ELF-1 (cell line): ENCODE measurements at regions not wholly inside any gene's neighbourhood (a gene's known extent, or its start where the extent isn't known, plus 50 kb on each side); places are given as distances from the start of the nearest gene placed in this dataset.
"Not testable (repeated sequence)": the region's sequence is repeated elsewhere in the genome, so short reads cannot be mapped to it uniquely, and the experiment has no call there.

ENCODE experiments used
- DNase-seq: peaks from one replicate; pipeline ENCODE4 v3.0.0-alpha.2; 2016; ENCODE audit warnings: low read depth, low spot score

DNA sequence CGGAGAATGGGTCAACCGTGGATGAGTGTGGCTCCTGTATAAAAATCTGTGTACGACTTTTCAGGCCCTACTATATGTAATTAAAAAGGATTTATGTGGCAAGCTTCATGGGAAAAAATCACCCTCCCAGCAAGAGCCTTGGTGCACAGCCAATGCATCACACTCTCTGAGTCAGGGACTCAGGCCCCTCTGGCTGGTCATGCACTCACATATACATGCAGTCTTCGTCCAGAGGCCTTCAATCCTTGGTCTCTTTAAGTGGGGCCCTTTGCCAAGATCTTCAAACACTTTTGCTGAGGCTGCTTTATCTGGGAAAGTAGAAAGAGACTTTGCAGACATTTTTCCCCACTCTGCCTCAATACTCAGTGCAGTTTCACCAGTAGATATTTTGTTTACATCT lies 311.4 kb upstream of the FSTL5 start:
- no peak for DNase-seq

DNA sequence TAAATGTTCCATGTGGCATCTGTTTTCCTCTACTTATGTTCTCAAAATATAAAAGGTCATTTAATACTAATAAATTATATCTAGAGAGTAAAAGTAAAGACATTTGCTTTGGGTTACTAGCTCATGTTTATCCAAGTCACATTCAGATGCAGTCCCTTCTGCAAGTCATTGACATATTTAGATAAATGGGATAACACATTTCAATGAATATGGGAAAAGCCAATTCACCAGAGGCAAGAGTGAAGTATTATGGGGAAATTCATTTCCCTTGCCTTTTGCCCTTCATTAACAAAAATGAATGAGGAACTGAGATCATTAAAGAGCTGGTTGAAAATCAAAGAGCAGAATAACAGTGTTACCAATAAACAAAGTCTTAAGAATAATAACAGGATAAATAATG lies 306.2 kb upstream of the FSTL5 start:
- DNase-seq, result no peak

DNA sequence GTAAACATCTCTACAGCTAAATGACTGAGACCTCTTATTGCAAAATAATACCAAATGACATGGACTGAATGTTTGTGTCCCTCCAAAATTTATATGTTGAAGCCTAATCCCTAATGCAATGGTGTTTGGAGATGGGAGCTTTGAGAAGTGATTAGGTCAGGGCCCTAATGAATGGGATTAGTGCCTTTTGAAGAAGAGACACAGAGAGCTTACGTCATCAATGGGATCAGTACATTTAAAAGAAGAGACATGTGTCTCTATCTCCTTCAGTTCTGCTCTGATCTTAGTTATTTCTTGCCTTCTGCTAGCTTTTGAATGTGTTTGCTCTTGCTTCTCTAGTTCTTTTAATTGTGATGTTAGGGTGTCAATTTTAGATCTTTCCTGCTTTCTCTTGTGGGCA lies 301.6 kb upstream of the FSTL5 start:
- not testable (repeated sequence) for DNase-seq

DNA sequence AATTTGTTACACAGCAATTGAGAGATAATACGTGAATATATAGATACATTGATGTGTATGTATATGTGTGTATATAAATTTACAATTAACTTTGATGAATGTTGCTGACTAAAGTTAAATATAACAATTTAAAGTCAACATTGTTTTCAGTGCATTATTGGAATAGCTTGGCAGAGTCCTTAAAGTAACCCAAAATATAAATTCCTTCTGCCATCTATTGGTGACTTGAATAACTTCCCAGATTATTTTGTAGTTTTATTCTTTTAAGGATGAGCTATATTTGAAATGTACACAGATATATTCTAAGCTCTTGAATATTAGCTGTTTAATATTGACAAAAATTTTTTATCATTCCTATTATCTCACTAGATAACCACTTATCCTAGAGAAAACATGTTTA lies 298.2 kb upstream of the FSTL5 start:
- no peak for DNase-seq

DNA sequence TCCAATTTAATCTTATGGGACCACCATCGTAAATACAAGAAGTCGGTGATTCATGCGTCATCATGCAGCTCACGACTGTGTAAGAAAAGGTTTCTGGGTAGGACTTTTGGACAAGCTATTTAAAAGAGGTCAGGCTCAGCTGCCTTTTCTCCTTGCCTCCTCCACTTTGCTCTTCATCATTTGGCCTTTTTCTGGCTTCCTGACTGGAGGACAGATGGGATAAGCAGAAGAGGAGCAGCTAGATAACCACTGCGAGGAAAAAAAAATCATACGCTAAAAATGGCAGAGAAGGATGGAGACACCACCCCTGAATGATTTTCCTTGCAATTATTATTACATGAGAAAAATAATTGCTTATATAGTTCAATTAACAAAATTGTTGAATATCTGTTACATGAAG lies 294.3 kb upstream of the FSTL5 start:
- DNase-seq, result no peak

DNA sequence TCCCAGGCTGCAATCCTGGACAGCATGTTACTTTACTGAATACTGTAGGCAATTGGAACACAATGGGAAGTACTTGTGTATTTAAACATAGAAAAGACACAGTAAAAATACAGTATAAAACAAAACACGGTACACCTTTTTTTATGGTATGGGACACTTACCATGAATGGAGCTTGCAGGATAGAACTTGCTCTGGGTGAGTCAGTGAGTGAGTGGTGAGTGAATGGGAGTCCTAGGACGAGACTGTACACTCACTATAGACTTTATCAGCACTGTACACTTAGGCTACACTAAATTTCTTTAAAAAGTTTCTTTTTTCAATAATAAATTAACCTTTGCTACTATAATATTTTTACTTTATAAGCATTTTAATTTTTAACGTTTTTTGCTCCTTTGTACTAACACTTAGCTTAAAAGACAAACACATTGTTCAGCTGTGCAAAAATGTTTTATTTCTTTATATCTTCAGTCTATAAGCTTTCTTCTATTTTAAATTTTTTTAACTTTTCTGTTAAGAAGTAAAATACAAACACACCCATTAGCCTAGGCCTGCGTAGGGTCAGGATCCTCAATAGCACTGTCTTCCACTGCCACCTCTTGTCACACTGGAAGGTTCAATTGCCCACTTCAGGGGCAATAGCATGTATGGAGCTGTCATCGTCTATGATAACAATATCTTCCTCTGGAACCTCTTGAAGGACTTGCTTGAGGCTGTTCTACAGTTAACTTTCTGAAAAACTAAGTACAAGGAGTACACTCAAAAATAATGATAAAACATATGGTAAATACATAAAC lies 293.5 kb upstream of the FSTL5 start:
- DNase-seq, result no peak

DNA sequence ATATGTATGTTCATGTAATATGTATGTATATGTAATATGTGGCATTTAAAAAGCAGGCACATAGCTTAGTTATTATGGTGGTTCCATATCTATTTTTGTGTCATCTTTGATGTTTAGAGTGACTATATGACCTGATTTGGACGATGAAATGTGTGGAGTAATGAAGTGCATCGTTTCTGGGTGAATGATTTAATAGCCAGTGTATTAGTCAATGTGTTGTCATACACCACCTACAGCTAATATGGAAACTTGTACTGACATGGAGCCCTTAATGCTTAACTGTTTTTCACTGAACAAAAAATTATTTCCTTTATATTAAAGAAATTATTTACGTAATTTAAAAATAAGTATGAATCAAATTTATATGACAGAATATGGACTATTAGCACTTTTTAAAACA lies 292.3 kb upstream of the FSTL5 start:
- no peak for DNase-seq

DNA sequence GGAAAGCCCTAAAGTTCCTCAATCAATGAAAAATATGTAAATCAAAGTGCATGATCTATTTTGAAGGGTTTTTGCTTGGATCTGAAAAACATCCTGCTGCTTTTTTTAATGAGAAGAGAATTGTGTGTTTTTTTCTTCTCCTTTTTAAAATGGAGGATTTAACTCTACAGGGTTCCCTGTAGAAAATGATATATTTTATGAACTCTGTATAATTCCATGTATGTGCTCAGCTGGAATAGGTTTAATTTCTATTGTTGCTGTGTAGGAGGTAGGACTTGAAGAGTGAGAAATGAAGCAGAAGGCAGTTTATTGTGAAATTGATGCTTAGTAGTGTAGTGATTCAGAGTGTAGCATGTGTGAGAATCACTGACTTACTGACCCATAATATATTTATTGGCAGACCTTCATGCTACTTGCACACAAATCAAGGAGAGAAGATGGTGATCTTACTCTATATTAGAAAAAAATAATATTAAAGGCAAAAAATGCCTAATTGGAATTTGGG lies 286.8 kb upstream of the FSTL5 start:
- no peak for DNase-seq

DNA sequence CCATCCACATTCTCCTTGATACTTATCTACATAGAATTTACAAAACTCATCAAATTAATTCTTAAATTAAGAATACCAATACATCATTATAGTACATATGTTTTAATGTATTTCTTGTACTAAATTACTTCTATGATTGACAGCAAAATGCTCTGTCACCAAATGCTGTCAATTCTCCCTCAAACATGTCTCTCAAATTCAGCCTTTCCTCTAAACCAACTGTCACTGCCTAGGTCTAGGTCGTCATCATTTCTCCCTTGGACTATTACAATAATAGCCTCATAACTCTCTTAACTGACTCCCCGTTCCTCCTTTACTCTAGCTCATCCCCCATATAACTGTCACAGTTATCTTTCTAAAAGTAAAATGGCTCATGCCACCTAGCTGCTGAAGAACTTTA lies 279.7 kb upstream of the FSTL5 start:
- DNase-seq, result no peak

DNA sequence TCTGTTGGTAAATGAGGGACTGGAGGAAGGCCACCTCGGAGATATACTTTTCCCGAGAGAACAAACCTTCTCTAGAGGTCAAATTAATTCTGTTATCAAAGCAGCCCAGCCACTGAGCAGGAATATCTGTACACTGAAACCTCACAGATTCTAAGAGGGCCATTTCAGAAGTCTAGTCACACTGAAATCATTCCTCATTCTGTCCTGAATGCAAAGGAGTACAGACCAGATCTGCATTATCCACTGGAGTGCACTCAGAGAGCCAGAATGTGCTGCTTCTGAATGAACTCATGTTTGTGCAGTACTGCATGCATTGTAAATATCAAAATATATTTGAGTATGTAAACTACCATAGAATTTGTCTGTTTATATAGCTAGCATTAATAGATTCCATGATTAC lies 278.3 kb upstream of the FSTL5 start:
- DNase-seq, result no peak

DNA sequence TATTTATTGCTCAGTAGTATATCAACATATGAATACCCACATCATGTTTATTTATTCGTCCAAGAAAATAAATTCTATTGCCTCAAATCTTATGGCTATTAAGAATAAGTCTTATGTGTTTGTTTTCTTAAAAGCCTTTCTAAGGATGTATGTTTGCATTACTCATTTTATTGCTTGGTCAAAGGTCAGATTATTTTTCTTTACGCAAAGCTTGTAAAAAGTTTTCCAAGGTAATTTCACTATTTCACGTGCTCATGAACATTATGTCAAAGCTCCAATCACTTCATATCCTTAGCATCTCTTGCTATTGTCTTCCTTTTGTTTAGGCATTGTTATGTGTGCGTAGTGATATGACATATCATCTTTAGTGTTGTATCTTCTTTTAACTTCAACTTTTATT lies 258.5 kb upstream of the FSTL5 start:
- no peak for DNase-seq

DNA sequence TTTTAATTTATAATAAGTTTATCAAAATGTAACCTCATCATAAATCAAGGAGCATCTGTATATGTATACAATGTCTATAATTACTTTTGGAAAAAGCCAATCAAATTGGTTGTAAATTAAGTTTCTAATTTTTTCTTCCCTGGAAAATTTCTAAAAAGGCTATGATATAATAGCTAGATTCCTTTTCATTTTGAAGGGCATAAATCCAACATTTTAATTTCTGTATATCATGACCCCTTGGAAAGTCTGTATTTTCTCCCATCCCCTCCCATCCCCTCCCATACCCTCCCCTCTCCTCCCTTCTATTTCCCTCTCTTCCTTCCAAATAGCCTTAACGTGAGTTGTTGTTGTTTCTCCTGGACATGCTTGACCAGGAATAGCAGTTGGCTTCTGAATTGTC lies 247.1 kb upstream of the FSTL5 start:
- no peak for DNase-seq

DNA sequence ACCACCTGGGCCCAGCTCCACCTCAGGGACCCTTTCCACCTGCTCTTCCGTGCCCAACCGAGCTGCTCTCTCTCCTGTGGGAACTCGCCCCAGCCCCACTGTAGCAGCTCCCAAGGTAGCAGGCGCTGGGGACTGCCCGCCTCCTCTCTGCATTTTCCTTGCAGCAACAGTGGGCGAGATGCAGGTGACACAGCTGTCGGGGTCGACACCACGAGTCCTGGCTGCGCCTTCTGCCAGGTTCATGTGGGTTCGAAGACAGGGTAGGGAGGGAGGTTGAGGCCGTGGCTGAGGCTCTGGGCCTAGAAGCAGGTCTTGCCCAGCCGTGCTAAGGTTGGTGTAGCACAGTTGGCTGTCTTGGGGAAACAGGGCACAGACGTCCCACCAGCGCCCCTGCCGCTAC lies 245.2 kb upstream of the FSTL5 start:
- DNase-seq, result no peak

DNA sequence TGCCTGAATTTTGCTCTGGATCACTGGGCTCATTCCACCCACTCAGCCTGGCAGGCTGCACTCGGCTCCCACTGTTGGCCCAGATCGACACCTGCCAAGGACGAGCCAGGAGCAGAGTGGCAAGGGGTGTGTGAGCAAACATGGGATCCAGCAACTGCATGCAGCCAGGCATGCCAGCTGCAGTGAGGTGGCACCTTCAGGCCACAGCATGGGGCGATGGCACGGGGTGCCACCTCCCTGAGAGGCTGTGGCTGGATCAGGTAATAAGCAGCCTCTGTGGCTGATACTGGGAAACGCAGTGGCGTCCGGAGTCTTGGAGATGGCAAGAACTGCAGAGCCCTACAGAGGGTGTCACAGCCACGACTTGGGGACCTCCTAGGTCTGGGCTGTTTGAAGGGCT lies 244.5 kb upstream of the FSTL5 start:
- no peak for DNase-seq

DNA sequence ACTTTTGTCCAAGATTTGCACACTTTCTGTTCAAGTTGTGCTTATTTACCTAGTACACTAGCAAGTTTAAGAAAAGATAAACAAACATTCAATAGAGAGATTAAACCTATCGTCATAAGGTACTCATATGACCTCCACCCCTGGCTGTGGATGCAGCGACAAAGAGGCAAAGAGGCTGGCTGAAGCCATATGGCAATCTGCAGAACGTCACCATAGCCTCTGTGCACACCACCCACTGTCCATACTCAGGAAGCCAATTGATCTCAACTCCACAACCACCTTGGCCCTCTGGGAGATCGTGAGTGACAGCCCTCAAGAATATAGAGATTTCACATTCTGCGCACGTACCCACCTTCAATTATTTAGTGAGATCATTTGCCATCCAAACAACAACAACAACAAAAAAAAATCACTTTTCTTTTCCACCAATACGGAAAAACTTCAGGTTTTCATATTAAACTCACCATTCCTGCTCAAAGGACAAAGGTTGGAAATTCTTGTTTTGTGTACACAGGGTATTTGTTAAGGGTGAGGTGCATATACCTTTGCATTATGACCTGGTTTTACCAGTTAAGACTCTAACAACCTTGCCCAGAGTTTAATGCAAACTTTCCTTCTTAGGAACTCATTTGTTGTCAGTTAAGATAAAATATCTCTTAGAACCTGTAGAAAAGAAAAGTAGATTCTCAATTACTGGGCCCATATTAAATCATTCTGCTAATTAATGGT lies 243.0 kb upstream of the FSTL5 start:
- DNase-seq, result no peak

DNA sequence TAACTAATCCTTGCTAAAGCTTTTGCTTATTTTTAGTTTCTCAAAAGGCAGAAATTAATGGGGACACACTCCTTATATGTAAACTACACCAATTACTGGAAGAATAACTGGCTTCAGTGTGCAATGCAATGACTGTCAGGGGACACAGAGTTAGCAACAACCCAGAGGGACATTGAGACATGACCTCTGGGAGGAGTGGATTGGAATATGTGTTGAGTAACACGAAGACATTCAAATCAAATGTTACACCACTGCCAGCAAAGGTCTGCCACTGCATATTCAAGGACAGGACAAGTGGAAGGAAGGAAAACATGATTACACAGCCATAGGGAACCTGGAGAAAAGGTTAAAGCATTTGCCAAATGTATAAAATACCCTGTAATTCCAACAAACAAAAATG lies 240.1 kb upstream of the FSTL5 start:
- DNase-seq, result no peak

DNA sequence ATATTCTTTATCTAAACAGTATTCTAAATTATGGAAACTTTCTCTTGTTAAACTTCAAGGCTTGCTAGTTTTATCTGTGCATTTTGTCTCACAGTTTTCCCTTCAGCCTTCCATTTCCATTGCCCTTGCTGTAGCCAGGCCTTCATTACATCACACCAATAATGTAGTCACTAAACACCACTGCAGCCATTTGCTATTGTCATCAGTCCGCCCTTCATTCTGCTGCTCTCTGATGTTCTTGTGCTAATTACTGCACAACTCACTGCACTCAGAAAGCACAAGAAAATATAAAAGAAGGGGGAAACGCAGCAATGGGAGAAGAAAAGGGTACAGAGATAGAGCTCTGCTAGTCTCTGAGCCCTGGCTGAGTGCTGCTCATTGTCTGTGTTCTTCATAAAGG lies 239.6 kb upstream of the FSTL5 start:
- DNase-seq, result no peak

DNA sequence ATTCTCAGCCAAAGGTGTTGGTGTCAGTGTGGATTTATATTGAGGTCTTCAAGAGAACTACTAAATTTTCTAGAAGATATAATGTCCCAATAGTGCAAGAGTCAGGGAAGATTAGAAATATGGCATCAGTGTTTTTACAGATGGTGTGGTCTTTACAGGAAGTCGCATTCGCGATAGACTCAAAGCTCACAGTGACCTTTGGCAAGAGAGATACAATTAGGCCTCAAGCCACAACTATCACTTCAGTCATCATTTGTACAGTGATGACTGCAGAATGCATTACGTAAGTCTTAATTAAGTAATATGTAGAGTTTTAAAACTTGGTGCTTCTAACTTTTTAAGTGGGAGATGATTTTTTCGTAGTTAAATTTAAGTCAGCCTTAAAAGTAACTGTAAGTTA lies 237.2 kb upstream of the FSTL5 start:
- no peak for DNase-seq

DNA sequence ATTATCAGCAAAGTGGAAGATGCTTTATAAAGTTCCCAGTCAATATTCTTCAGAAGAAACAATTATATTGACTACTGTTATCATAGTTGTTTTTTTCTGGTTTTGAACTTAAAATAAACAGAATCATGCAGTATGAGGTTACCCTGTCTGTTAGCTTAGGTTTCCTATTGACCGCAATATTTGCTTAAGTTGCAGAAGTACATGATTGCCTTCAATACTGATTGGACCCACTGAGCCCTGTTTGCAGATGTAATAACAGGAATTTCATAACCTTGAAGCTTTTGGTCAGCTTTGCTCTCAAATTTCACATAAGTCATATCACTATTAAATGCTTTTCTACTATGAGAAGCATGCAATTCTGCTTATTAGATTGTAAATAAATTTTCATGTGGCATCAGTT lies 229.1 kb upstream of the FSTL5 start:
- no peak for DNase-seq

DNA sequence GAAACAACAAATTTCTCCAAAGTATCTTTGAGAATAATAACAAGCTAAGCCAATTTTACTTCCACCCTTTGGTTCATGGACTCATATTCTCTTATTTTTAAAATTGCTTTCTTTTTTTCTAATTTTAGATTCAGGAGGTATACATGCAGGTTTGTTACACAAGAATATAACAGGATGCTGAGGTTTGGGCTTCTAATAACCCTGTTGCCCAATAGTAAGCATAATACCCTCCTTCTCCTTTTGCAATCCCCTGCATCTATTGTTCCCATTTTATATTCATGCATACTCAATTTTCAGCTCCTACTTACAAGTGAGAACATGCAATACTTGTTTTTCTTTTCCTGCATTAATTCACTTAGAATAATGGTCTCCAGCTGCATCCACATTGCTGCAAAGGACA lies 202.3 kb upstream of the FSTL5 start:
- no peak for DNase-seq

DNA sequence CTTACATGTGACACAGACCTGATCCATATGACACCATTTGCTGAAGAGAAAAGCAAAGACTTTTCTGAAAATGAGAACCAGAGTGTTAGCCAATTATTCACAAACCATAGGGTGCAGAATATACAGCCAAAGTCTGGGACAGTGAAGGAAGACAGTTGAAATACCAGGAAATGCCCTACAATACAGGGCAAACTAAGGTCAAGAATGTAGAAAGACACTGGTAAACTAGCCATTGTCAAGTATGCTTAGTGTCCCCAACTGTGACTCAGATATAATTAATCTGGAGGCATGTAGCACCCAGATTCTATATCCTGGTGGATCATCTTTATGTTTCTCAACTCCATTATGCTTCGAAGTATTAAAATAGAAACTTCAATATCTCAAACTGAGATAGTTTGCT lies 200.9 kb upstream of the FSTL5 start:
- no peak for DNase-seq

DNA sequence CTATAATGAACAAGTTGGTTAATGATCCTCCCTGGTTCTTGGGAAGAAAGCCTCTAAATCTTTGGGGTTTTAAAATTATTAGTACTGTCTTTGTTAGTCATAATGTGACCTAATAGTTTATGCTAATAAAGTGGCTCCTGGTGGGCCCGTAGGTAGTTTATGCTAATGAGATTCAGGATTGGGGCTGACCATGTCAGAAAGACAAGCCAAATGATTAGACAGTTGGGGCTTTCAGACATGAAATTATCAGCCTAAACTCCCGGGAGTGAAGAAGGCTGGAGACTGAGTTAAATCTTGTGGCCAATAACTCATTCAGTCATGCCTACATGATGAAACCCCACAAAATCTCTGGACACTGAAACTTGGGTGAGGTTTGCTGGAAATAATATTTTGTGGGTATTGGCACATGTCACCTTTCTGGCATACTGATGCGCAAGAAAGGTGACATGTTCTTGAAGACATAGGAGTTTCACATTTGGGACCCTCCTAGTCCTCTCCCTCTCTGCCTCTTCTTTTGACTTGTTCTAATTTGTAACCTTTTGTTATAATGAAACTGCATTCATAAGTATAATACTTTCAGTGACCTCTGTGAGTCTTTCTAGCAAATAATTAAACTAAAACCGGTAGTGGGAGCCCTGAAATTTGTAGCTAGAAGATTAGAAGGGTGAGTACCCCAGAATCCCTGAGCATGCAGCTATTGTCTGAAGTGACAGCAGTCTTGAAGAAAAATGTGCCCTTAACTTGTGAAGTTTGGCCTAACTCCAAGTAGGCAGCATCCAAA lies 196.8 kb upstream of the FSTL5 start:
- DNase-seq, result no peak

DNA sequence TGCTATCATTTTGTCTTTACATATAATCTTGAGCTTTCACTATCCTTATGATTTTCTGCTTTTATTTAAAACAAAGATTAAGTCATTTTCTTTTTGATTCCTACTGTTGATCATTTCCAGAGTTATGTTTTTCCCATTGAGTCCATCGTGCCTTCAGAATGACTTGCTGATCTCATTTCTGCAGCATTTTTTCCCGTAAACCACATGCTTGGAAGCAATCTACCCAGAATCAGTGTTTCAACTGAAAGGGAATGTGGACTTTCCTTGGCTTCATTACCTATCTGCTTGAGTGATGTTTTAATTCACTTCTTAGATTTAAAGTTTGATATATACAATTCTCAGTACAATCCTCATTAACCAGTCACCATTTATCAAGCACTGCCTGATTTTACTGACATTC lies 192.4 kb upstream of the FSTL5 start:
- no peak for DNase-seq
